DND-41 (cell line): ENCODE measurements at regions not wholly inside any gene's neighbourhood (a gene's known extent, or its start where the extent isn't known, plus 50 kb on each side); places are given as distances from the start of the nearest gene placed in this dataset.

Experiments
- ATAC-seq: fragments of 200-7000 bp; cut with Tn5 transposase; 3 replicates; pipeline ENCODE4 v1.9.1; 2021; ENCODE audit warnings: low read depth; ENCODE audit not compliant: insufficient read depth
- DNase-seq: peaks from one replicate; pipeline ENCODE4 v3.0.0-alpha.2; 2020
- H2AFZ ChIP-seq: 2 replicates; pipeline ENCODE4 v1.6.0; 2012; ENCODE audit warnings: low read depth, low read length
- H3K27ac ChIP-seq: 2 replicates; pipeline ENCODE4 v1.5.1; 2012; ENCODE audit warnings: low read length, inconsistent platforms
- H3K27me3 ChIP-seq: fragments of 200-600 bp; sonication (generic); 2 replicates; pipeline ENCODE4 v1.6.0; 2012; ENCODE audit warnings: low read length, mild to moderate bottlenecking, inconsistent platforms; ENCODE audit not compliant: insufficient read depth, poor library complexity
- H3K36me3 ChIP-seq: 2 replicates; pipeline ENCODE4 v1.5.1; 2012; ENCODE audit warnings: low read length, inconsistent platforms; ENCODE audit not compliant: insufficient read depth
- H3K4me1 ChIP-seq: 2 replicates; pipeline ENCODE4 v1.5.1; 2012; ENCODE audit warnings: mild to moderate bottlenecking, low read length; ENCODE audit not compliant: insufficient read depth
- H3K4me2 ChIP-seq: 2 replicates; pipeline ENCODE4 v1.6.0; 2012; ENCODE audit warnings: mild to moderate bottlenecking, moderate library complexity, low read length, inconsistent platforms; ENCODE audit not compliant: insufficient read depth
- H3K4me3 ChIP-seq, 2 experiments: fragments of 200-600 bp in 1 of 2; shearing (Covaris generic) in 1 of 2; 2 replicates each; pipeline ENCODE4 v1.5.1; 2012 to 2016; ENCODE audit warnings: inconsistent platforms in 2 of 2, low read length in 2 of 2, mild to moderate bottlenecking in 2 of 2, low read depth in 1 of 2, moderate library complexity in 1 of 2
- H3K79me2 ChIP-seq: 2 replicates; pipeline ENCODE4 v1.6.0; 2012; ENCODE audit warnings: low read length, inconsistent platforms; ENCODE audit not compliant: insufficient read depth
- H3K9ac ChIP-seq: 2 replicates; pipeline ENCODE4 v1.6.0; 2012; ENCODE audit warnings: low read depth, mild to moderate bottlenecking, inconsistent platforms, low read length, moderate library complexity
- H3K9me3 ChIP-seq: 2 replicates; pipeline ENCODE4 v1.5.1; 2012; ENCODE audit warnings: low read length, moderate library complexity, mild to moderate bottlenecking, inconsistent platforms; ENCODE audit not compliant: insufficient read depth, severe bottlenecking
- H4K20me1 ChIP-seq: 2 replicates; pipeline ENCODE4 v1.6.0; 2012; ENCODE audit warnings: low read length; ENCODE audit not compliant: insufficient read depth
- EZH2 ChIP-seq: IDR thresholded peaks from 3 replicates; pipeline ENCODE4 v1.6.1; 2012; ENCODE audit warnings: borderline replicate concordance, low read depth, mild to moderate bottlenecking, moderate library complexity, low read length, inconsistent platforms; ENCODE audit not compliant: severe bottlenecking
- TF ChIP-seq, protein P1 (sequence below): IDR thresholded peaks from 2 replicates; pipeline ENCODE4 v1.5.1; 2012; ENCODE audit warnings: borderline replicate concordance, low read length, moderate library complexity, mild to moderate bottlenecking; ENCODE audit not compliant: poor library complexity, severe bottlenecking; ENCODE audit errors: extremely low read depth

DNA sequence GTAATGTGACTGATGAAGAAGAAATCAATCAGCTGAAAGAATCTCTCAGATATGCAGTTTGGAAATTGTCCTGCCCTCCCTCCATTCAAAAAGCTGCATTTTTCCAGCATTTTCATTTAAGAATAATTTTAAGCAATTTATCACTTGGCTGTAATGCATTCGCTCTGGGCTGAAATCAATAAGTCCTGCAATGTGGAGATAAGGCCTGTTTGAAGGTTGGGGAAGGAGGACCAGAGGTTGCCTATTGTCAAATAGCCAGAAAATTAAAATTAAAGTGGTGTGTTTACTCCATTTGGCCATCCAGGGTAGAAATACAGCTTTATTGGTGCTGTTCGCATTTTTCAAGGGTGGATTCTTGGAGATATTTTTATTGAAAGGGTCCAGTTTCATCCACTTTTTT is 187.6 kb upstream of the NFIA start:
- no peak for DNase-seq
- no peak overlapping the region for H3K4me2 ChIP-seq

DNA sequence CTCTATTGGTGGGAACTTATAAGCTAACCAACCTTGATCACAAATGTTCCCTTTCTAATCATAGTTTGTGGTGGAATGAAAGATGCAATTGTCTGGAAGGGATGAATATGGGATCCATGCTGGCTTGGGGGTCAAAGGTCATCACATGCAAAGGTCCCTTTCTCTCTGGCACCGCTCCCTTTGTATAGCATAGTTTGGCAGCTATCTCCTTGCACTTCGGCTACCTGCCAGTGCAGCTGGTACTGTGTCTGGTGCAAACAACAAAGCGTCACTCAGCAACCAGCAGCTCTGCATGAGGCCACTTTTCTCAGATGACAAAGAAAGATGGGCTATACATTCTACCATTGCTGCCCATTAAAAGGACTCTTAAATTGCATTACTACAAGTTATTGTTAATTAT is 188.2 kb upstream of the NFIA start:
- H3K27me3 ChIP-seq = no peaks in the 10 kb centered on the region
- H3K4me2 ChIP-seq = no peak overlapping the region
- H3K9ac ChIP-seq = no peak overlapping the region
- H3K4me3 ChIP-seq = no peak overlapping the region
- H3K27ac ChIP-seq = no peak overlapping the region
- TF ChIP-seq, protein P1, sequence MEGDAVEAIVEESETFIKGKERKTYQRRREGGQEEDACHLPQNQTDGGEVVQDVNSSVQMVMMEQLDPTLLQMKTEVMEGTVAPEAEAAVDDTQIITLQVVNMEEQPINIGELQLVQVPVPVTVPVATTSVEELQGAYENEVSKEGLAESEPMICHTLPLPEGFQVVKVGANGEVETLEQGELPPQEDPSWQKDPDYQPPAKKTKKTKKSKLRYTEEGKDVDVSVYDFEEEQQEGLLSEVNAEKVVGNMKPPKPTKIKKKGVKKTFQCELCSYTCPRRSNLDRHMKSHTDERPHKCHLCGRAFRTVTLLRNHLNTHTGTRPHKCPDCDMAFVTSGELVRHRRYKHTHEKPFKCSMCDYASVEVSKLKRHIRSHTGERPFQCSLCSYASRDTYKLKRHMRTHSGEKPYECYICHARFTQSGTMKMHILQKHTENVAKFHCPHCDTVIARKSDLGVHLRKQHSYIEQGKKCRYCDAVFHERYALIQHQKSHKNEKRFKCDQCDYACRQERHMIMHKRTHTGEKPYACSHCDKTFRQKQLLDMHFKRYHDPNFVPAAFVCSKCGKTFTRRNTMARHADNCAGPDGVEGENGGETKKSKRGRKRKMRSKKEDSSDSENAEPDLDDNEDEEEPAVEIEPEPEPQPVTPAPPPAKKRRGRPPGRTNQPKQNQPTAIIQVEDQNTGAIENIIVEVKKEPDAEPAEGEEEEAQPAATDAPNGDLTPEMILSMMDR = no peak
- TF ChIP-seq EZH2 = no peak
- H2AFZ ChIP-seq = no peak overlapping the region
- H3K4me1 ChIP-seq = no peaks in the 10 kb centered on the region
- no peak for DNase-seq
- H3K79me2 ChIP-seq = no peaks in the 10 kb centered on the region
- no peak for ATAC-seq
- H4K20me1 ChIP-seq = no peaks in the 10 kb centered on the region
- H3K9me3 ChIP-seq = no peaks in the 10 kb centered on the region
- no peaks in the 10 kb centered on the region for H3K36me3 ChIP-seq

More for the DNA sequence above, 187.6 kb upstream of the NFIA start:
- Histone ChIP-seq H3K4me3 (no peak overlapping the region), H3K27ac (no peak overlapping the region), H3K9ac (no peak overlapping the region), H4K20me1 (no peaks in the 10 kb centered on the region), H3K79me2 (no peaks in the 10 kb centered on the region), H3K27me3 (no peaks in the 10 kb centered on the region), H2AFZ (no peak overlapping the region), H3K4me1 (no peaks in the 10 kb centered on the region), H3K9me3 (no peaks in the 10 kb centered on the region), H3K36me3 (no peaks in the 10 kb centered on the region)
- no peak for ATAC-seq
- TF ChIP-seq, protein P1 = no peak
- no peak for TF ChIP-seq EZH2

DNA sequence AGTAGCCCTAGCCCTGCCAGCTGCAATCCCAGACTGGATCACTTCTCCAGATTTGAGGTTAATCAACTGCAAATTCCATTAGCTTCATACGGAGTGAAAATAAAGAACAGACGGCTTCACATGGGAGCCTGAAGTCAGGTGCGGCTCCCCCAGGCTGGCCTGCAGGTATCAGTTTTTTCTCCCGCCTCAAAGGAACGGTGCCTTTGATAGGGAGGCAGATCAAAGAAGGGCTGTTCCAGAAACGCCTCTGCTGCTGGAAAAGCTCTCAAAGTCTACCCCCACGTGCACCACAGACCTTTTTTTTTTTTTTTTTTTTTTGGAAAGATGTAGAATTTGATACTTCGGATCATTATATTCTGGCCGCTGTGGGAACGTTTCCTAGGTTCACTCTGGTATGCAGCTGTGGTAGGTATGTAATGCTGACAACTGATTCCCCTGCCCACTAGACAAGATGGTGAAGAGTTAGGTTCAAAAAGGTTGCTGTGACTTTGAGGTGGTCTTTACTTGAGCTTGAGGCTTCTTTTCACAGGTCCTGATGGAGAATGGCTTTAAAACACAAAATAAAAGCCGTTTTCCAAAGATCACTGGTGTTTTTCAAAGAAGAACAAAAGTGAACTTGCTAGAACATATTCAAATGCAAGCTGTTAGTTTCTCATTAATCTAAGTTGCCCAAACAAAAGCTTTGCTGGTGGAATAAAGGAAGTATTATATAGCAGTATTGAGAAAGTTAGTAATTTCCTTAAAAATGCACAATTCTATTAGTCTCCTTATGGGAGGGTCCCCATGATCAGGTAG is 189.0 kb upstream of the NFIA start:
- no peak for TF ChIP-seq EZH2
- TF ChIP-seq, protein P1 = no peak

DNA sequence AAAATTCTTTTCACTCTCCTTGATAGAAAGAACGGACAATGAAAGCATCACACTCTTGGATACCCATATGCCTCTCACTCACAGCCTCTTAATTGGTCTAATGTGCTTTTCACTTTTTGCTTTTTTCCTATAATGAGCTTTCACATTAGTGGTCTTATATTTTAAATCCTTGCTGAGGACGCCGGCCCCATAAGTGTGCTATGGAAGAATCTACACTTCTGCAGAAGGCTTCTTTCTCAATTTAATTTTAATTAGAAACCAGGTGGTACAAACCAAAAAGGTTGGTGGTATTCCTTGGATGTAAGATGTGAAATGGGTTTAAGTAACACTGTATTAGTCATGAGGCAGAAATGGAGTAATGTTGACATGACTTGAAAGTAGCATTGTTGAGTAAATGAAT is 190.6 kb upstream of the NFIA start:
- Histone ChIP-seq H3K4me2 (no peak overlapping the region), H3K27me3 (no peaks in the 10 kb centered on the region), H3K36me3 (no peaks in the 10 kb centered on the region), H3K9me3 (no peaks in the 10 kb centered on the region), H2AFZ (no peak overlapping the region), H3K9ac (no peak overlapping the region), H3K4me1 (no peaks in the 10 kb centered on the region), H4K20me1 (no peaks in the 10 kb centered on the region), H3K4me3 (no peak overlapping the region), H3K79me2 (no peaks in the 10 kb centered on the region), H3K27ac (no peak overlapping the region)
- DNase-seq (no peak), ATAC-seq (no peak)
- TF ChIP-seq, protein P1 = no peak
- no peak for TF ChIP-seq EZH2

More for the DNA sequence above, 189.0 kb upstream of the NFIA start:
- DNase-seq (no peak), ATAC-seq (no peak)
- no peaks in the 10 kb centered on the region for H3K9me3 ChIP-seq
- no peak overlapping the region for H2AFZ ChIP-seq
- H3K27me3 ChIP-seq = no peaks in the 10 kb centered on the region
- no peak overlapping the region for H3K27ac ChIP-seq
- H3K9ac ChIP-seq = no peak overlapping the region
- H3K4me3 ChIP-seq = no peak overlapping the region
- H4K20me1 ChIP-seq = no peaks in the 10 kb centered on the region
- H3K4me2 ChIP-seq = no peak overlapping the region
- H3K36me3 ChIP-seq = no peaks in the 10 kb centered on the region
- no peaks in the 10 kb centered on the region for H3K4me1 ChIP-seq
- no peaks in the 10 kb centered on the region for H3K79me2 ChIP-seq
